ENCODE measurements at regions not wholly inside any gene's neighbourhood (a gene's known extent, or its start where the extent isn't known, plus 50 kb on each side); places are given as distances from the start of the nearest gene placed in this dataset.

DNA sequence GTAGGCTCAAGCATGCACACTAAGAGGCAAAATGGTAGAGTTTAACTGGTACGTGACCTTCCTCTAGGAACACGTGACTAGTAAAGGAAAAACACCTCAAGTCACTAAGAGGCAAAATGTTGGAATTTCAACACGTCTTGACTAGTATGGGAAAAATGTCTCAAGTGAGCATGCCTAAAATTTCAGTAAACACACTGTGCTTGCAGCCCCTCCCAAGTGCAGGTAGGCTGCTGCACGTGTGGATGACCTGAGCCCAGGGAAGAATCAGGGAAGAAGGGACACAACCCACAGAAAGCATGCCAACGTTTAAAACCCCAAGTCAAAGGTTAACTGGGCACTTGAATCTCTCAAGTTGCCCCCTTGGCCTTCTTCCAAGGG, 162.2 kb downstream of the TENT5A start:
- Histone ChIP-seq H3K79me1 (ENCODE audit: low read depth, low read length) (no peaks in the 10 kb centered on the region), H2AFZ (ENCODE audit: low read length) (no peak overlapping the region), H3K23me2 (ENCODE audit: low read depth, low read length) (no peaks in the 10 kb centered on the region), H4K5ac (ENCODE audit: insufficient read length, low read depth, low read length) (no peak overlapping the region), H2BK20ac (ENCODE audit: low read length) (no peak overlapping the region), H3K79me2 (ENCODE audit: control insufficient read depth in 1 of 2, insufficient read depth in 2 of 2, low read length in 2 of 2) (no peaks in the 10 kb centered on the region), H4K91ac (replicated peaks; ENCODE audit: insufficient read length, low read length) (no peak overlapping the region), H2BK120ac (replicated peaks; ENCODE audit: low read depth, low read length) (no peak overlapping the region), H4K20me1 (replicated peaks in 1 of 2; ENCODE audit: control insufficient read depth in 1 of 2, insufficient read depth in 2 of 2, low read length in 2 of 2) (no peaks in the 10 kb centered on the region), H3K14ac (ENCODE audit: insufficient read length) (no peak overlapping the region), H3K27ac (ENCODE audit: low read depth, low read length) (no peak overlapping the region), H2AK5ac (ENCODE audit: low read depth, low read length) (no peak overlapping the region), H3K9ac (replicated peaks in 1 of 4; ENCODE audit: extremely low read depth in 1 of 4, low read depth in 3 of 4, low read length in 3 of 4) (no peak overlapping the region), H3K27me3 (replicated peaks in 1 of 4; ENCODE audit: control insufficient read depth in 3 of 4, extremely low read depth in 1 of 4, insufficient read depth in 3 of 4, low read length in 3 of 4) (peaks cover 0 to 1% (median 0%) of the 10 kb centered on the region in 4 experiments; a peak in 1 of 7 replicates), H3K9me3 (ENCODE audit: insufficient read depth in 2 of 2, low read depth in 1 of 2, low read length in 1 of 2) (no peaks in the 10 kb centered on the region), H2BK15ac (ENCODE audit: low read length) (no peak overlapping the region), H2BK12ac (ENCODE audit: low read depth, low read length) (0 out of 2 replicates have a peak overlapping the region, but pooled peaks have one; percentile 9), H3K4ac (replicated peaks; ENCODE audit: insufficient read length, low read depth, low read length) (no peak overlapping the region), H3K4me3 (ENCODE audit: extremely low read depth in 1 of 4, insufficient read depth in 2 of 4, low read depth in 3 of 4, low read length in 4 of 4) (no peak overlapping the region), H3K4me1 (replicated peaks in 1 of 4; ENCODE audit: control insufficient read depth in 3 of 4, insufficient read depth in 4 of 4, low read length in 3 of 4) (no peaks in the 10 kb centered on the region), H3K36me3 (ENCODE audit: control insufficient read depth in 2 of 4, insufficient read depth in 4 of 4, low read length in 3 of 4) (no peaks in the 10 kb centered on the region), H3K23ac (ENCODE audit: insufficient read length) (no peak overlapping the region), H3K4me2 (ENCODE audit: insufficient read depth in 1 of 2, low read depth in 2 of 2, low read length in 2 of 2) (no peak overlapping the region), H4K8ac (ENCODE audit: extremely low read depth, insufficient read depth, low read length) (no peak overlapping the region), H3K18ac (ENCODE audit: extremely low read depth, low read length) (no peak overlapping the region), H3K56ac (replicated peaks; ENCODE audit: insufficient read length, low read depth, low read length) (no peak overlapping the region), H2BK5ac (ENCODE audit: low read depth, low read length) (no peak overlapping the region; the same call in 1 of the 2 replicates)
- no peak for FAIRE-seq
- no peak for DNase-seq (ENCODE audit: low read depth in 1 of 2, low spot score in 2 of 2)
- WGBS, 2 experiments (ENCODE audit: extremely low coverage in 1 of 2, insufficient coverage in 1 of 2, insufficient read length in 1 of 2, insufficient replicate concordance in 2 of 2, low coverage in 1 of 2, low lambda C conversion rate in 2 of 2, missing lambda C conversion rate in 1 of 2) = 80% methylated on average over 5 of the region's 5 CpGs; no CpG with 5 or more reads in 1 of the 2 experiments
- ChIA-PET CTCF (ENCODE audit: partially characterized antibody) (interaction anchor here (1.3 kb wide), 1 partner anchor 18 kb away, joined by 4 read pairs; no protein-coding TSS in a partner anchor), POLR2A (ENCODE audit: partially characterized antibody) (no interaction called here)
- TF ChIP-seq SP2 (IDR thresholded peaks at IDR 0.05; ENCODE audit: low read length) (no peak), SP4 (IDR thresholded peaks at IDR 0.05; ENCODE audit: low read length) (no peak), HDAC2 (IDR thresholded peaks at IDR 0.05; ENCODE audit: borderline replicate concordance in 1 of 2, low read depth in 2 of 2, low read length in 2 of 2) (no peak), CBX8 (IDR thresholded peaks at IDR 0.05; ENCODE audit: borderline replicate concordance, low read depth, low read length) (no peak), HDAC6 (IDR thresholded peaks at IDR 0.05; ENCODE audit: low read depth, low read length) (no peak), TCF12 (IDR thresholded peaks at IDR 0.05; ENCODE audit: low read depth, low read length) (no peak), CREB1 (IDR thresholded peaks at IDR 0.05) (no peak), FOSL1 (IDR thresholded peaks at IDR 0.05; ENCODE audit: insufficient read depth, low read depth, low read length) (no peak), JUN (IDR thresholded peaks at IDR 0.05; ENCODE audit: low read depth, low read length) (no peak), KDM4A (IDR thresholded peaks at IDR 0.05; ENCODE audit: low read depth, low read length, severe bottlenecking) (no peak), CEBPB (IDR thresholded peaks at IDR 0.05; ENCODE audit: low read depth, low read length) (no peak), KDM1A (IDR thresholded peaks at IDR 0.05; ENCODE audit: borderline replicate concordance, low read length) (no peak), TEAD4 (IDR thresholded peaks at IDR 0.05; ENCODE audit: low read depth, low read length) (no peak)
- TF ChIP-seq, protein P1, sequence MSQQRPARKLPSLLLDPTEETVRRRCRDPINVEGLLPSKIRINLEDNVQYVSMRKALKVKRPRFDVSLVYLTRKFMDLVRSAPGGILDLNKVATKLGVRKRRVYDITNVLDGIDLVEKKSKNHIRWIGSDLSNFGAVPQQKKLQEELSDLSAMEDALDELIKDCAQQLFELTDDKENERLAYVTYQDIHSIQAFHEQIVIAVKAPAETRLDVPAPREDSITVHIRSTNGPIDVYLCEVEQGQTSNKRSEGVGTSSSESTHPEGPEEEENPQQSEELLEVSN (IDR thresholded peaks at IDR 0.05) = no peak
- TF ChIP-seq, protein P2, sequence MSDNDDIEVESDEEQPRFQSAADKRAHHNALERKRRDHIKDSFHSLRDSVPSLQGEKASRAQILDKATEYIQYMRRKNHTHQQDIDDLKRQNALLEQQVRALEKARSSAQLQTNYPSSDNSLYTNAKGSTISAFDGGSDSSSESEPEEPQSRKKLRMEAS (IDR thresholded peaks at IDR 0.05) = no peak

All from H1 (cell line).